HG03139 (cell line): ENCODE measurements at regions not wholly inside any gene's neighbourhood (a gene's known extent, or its start where the extent isn't known, plus 50 kb on each side); places are given as distances from the start of the nearest gene placed in this dataset.

Experiments used
- ATAC-seq: cut with Tn5 transposase; IDR thresholded peaks from one replicate; pipeline ENCODE4 v1.9.1; 2021; ENCODE audit not compliant: unreplicated experiment

DNA sequence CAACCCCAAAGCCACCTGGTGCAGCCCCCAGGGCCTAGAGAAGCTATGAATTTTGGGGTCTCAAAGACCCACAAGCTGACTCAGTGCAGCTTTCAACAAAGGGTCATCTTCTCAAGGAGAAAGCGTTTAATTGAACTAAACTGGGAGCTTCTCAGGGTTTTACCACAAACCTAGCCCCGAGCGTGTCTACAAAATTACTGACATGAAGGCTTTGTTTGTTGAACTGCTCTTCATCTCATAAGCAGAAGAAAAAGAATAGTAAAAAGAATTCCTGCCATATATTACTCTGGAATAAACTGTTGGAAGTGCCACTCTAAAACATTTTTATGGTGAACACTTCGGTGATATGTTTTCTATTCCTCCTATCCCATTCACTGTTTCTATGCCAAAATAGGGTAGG is 50.8 kb upstream of the INCENP start:
- ATAC-seq = no peak

DNA sequence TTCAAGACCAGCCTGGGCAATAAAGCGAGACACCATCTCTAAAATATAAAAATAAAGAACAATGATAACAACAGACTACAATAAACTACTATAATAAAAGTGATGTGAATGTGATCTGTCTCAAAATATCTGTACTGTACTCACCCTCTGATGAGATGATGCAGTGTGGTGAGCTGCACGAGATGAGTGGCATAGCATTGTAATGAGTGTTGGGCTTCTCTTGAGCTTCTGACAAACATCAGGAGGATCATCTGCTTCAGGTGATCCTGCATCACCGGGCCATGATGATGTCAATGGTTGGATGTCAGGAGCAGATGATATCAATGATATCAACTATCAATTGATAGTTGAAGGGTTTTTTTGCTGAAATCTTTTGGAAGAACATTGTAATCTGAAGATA is 52.4 kb upstream of the INCENP start:
- no peak for ATAC-seq

DNA sequence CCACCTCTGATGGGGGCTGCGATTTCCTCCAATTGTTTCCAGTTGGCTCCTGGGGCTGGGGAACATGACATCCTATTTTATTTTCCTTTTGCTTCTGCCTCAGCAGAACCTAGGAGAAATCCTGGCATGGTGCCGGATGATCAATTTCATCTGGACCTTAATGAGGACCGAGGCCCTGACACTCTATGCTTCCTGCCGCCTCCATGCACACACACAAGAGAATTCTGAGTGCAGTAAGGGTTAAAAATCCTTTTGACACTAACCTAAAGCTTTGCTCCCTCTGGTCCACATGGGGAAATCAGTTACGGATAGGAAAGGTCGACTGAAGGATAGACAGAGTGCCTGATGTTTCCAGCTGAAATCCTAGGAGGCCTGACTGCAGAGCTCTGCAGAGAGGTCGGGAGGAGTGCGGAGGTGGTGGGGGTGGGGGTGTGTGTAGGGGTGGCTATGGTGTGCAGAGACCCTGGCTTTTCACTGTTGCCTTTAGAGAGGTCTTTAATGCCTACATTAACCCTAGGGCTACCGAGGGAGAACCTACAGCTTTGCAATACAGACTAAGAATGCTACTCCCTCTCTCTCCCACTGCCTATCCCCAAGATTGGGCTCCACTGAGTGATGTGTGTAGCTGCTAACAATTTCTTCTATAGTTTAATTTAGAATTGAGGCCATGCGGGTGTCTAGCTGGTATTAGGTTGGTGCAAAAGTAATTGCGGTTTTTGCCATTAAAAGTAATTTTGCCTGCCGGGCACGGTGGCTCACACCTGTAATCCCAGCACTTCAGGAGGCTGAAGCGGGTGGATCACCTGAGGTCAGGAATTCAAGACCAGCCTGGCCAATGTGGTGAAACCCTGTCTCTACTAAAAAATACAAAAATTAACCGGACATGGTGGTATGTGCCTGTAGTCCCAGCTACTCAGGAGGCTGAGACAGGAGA is 53.6 kb upstream of the INCENP start:
- ATAC-seq = no peak

DNA sequence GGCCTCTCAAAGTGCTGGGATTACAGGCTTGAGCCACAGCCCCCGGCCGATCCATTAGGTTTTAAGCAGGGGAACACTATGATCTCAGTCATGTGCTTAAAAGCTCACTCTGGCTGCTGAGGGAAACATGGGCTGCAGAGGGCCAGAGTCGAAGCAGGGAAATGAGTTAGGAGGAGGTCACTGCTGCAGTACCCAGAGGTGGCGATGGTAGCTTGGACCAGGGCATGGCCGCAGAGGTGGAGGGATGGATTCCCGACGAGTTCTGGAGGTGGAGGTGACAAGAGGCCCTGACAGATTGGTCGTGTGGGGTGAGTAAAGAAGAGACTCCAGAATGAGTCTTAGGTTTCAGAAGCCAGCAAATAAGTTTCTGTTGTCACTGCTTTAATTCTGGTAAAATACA is 54.4 kb upstream of the INCENP start:
- no peak for ATAC-seq

DNA sequence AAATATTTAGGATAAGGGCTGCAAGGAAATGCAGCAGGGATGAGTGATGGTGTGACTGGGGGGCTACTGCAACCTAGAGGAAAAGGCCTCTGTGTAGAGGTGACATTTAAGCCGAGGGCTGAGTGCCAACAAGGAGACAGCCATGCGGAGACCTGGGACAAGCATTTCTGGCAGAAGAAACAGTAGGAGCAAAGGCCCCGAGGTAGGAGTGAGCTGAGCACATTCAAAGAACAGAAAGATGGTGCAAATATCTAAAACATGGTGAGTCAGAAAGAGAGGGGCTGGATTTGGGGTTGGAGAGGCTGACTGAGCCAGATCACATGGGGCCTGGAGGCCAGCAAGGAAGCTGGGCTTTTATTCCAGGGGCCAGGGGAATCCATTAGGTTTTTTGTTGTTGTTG is 55.1 kb upstream of the INCENP start:
- ATAC-seq = no peak

DNA sequence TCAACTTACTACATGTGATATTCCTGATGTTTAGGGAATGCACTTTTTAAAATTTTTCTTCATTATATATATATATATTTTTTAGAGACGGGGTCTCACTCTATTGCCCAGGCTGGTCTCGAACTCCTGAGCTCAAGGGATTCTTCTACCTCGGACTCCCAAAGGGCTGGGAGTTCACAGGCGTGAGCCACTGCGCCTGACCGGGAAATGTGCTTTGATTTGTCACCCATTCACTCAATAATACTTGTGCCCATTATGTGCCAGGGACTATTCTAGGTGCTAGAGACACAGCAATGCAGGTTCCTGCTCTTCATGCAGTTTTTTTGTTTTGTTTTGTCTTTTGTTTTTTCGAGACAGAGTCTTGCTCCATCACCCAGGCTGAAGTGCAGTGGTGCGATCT is 56.1 kb upstream of the INCENP start:
- no peak for ATAC-seq

DNA sequence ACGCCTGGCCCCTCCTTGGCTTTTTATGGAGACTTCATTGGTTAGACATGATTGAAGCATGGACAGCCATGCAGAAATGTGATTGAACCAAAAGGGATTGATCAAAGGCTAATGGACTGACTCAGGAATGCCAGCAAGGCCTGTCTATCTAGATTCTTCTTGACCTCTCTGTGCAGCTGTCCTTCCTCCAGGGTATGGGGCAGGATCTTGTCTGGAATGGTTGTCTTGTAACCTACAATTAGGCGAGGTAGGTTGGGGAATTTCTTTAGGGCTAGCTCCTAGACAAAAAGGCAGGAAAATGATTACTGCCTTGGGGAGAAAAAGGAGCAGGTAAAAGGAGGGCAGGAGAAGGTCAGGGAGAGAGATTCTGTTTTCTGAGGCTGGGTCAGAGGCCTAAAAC is 59.6 kb upstream of the INCENP start:
- ATAC-seq = no peak

DNA sequence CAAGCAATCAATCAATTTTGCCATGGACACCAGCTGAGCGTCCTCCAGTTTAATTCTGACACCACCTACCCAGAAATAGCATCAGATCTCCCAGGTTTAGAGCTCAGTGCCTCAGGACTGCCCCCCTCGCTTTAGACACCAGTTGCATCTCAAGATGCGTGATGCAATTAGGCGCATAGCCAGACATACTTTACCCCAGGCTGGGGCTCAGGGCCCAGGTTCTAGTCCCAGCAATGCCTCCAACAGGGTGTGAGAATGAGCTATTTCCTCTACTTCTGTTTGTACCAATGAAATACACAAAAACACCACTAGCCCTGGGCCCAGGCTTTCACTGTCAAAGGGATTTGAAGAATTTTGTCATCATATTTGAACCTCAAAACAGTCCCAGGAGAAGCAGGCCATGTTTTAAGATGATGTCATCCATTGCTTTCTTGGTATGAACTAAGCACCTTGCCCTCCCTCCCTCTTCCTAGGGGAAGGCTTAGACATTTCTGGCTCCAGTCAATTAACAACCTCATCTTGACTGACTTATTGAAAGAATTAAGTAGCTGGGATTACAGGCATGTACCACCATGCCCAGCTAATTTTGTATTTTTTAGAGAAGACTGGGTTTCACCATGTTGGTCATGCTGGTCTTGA is 61.5 kb upstream of the INCENP start:
- ATAC-seq = no peak

DNA sequence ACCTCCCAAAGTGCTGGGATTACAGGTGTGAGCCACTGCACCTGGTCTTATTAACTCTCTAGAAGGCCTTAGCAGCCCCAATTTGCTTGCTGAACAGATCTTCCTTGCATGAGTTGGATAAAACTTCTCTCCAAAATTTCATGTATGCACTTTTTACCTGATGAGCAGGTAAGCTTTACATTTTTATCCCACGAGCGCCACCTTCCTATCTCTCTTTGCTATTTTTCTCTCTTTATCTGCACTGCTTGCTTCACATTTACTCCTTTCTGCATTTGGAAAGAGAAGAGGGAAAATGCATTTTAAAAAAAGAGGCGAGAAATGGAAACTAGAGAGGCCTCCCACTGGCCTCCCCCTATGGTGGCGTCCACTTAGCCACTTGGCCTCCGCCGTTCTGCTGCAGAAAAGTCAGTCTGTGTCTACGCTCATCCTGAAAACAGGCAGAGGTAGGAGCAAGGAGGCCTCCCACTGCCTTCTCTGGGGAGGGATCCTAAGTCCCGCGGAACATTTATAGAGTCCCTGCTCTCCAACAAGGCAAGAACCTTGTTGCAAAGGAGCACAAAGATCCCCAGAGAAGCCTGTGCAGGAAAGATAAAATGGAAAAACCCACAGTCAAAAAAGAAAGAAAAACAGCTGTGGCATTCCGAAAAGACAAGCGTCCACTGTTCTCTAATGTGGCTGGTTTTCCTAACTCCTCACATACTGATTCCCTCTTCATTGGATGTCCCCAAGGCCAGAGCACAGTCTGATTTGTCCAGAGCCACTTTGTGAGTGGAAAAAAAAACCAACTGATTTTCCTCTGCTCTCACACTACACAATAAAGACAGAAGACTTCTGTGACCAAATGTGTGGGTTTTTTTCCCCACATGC is 62.2 kb upstream of the INCENP start:
- ATAC-seq = no peak

DNA sequence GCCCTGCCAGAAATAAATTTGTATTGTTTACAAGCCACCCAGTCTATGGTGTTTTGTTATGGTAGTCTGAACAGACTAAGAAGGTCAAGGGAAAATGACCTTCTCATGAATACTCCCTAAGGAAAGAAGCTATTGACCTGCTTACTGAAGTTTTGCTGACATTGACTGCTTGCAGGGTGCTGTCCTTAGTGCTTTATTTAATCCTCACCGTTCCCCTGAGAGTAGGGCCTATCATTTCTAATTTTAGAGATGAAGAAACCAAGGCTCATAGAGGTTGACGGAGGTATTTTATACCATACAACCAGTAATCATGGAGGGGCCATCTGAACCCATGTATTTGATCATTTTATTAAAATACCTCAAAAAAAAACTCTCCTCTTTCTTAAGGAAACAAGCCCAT is 66.7 kb upstream of the INCENP start:
- ATAC-seq = no peak

DNA sequence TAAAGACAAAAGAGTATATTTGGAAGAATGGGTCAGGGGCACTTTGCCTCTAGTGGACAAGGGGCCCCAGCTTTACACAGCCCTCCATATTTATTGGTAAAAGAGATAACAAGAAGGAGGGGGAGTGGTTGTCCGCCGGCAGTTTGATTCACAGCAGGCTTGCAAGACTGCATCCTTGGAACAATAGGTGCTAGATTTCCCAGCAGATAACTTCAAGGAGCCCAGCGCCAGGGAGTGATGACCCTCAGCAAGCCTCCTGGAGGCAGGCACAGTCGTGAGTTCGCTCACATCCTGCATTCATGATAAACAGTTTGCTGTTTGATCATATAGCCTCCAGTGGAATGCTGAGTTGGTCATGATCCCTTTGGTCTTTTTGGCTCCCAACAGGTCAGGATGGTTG is 67.8 kb upstream of the INCENP start:
- no peak for ATAC-seq

DNA sequence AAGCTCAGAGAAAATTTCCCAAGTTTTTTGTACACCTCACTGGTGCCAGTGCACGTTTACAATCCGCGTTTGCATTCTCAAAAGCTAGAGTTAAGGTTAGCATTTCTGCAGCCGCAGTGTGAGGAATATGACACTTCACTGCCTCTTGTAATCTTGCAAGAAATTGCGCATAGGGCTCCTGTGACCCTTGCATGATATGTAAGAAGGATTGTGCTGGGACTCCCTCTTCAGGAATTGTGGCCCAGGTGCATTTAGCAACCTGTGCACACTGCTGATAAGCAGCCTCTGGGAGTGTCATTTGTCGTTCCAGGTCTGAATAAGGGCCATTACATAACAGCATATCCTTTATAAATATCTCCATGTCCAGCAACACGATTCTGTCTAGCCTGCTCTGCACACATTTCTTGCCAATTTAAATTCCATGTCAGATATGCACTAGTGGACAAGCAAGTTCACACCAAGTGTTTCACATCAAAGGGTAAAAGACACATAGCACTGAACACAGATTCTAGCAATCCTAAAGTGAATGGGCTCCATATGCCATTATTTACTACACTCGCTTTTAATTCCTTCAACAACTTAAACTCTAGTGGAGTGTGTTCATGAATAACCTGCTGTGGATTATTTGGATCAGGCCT is 69.2 kb upstream of the INCENP start:
- ATAC-seq = no peak

DNA sequence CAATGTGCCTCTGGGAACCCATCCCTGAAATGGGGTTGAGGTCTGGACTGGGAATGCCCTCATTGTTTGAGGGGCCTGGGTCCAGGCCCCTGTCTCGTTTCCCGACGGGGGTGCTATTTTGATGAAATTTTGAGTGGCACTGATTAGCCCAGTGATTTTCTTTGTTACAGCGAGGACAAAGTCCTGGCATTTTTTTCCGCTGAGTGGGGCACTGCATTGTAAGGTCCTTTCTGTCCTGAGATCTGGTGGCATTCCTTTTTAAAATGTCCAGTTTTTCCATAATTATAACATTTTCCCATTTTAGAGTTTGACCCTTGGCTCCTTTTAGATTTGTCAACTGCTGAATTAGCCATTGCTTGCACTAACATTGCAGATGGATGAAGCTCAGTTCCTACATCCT is 69.7 kb upstream of the INCENP start:
- ATAC-seq = no peak

DNA sequence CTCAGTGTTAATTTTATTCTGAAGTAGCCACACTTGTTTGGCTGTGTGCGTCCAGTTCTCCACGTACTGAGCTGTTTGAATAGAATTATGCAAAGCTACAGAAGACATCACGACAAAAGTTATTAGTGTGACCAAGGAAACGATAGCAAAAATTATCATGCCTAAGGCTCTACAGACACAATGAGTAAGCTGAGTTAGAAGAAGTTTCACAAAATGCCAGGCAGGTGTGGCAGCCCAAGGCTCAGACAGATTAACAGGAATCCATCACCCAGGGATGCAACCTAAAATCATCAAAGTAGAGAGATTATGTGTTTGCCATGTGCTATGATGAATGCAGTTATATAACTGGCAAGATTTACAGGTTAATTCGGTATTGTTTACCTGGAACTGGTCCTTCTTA is 73.1 kb upstream of the INCENP start:
- no peak for ATAC-seq

DNA sequence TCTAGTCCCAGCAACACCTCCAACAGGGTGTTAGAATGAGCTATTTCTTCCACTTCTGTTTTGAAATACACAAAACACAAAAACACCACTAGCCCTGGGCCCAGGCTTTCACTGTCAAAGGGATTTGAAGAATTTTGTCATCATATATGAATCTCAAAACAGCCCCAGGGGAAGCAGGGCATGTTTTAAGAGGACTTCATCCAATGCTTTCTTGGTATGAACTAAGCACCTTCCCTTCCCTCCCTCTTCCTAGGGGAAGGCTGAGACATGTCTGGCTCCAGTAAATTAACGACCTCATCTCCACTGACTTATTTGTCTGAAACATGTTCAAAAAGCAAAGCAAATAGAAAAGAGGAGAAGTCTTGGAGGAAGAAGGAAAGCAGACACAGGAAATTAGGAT is 75.7 kb upstream of the INCENP start:
- no peak for ATAC-seq

DNA sequence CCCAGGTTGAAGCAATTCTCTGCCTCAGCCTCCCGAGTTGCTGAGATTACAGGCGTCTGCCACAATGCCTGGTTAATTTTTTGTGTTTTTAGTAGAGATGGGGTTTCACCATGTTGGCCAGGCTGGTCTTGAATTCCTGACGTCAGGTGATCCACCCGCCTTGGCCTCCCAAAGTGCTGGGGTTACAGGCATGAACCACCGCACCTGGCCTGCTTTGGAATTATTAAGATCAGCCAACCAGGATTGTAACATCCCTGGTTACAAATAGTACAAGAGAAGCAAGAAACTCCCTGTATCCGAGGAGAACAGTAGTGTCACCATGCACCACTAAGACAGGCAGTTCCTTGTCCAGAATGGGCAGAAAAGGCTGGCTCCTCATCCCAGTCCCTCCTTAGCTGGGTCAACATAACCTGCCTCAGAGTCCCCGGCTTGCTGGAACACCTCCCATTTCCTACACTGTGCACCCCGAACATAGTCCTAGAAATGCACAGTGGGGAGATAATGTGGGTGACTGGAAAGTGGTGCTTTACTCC is 77.2 kb upstream of the INCENP start:
- ATAC-seq = no peak

DNA sequence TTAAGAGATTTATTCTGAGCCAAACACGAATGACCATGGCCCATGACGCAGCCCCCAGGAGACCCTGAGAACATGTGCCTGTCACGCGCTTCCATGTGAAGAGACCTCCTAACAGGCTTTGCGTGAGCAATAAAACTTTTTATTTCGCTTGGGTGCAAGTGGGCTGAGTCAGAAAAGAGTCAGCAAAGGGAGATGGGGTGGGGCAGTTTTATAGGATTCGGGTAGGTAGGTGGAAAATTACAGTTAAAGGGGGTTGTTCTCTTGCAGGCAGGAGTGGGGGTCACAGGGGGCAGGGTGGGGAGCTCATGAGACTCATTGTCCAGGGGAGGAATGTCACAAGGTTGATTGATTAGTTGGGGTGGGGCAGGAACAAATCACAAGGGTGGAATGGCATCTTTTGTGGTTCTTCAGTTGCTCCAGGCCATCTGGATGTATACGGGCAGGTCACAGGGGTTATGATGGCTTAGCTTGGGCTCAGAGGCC is 77.2 kb upstream of the FTH1 start:
- no peak for ATAC-seq

DNA sequence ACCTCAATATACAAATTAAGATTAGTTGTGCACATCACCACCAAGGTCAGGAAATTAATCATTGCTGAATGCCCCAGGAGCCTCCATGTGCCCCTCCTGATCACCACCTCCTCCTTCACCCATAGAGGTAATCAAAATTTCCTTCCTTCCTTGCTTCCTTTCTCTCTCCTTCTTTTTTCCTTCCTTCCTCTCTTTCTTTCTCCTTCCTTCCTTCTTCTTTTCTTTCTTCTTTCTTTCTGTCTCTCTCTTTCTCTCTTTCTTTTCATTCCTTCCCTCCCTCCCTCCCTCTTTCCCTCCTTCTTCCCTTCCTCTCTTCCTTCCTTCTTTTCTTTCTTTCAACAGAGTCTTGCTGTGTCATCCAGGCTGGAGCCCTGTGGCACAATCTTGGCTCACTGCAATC is 67.9 kb upstream of the FTH1 start:
- no peak for ATAC-seq

DNA sequence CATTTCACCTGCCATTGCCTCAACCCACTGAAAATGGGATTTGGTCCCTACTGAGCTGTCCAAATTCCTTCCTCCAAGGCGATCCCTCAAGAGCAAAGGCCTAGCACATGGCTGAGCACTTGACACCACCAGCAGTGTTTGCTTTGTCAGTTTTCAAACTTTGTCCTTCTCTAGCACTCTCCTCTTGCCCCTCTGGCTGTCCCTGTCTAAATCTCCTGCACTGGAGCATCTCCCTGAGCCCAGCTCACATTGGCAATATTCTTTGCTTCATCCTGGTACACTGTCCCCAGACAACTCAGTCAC is 66.6 kb upstream of the FTH1 start:
- ATAC-seq = no peak

DNA sequence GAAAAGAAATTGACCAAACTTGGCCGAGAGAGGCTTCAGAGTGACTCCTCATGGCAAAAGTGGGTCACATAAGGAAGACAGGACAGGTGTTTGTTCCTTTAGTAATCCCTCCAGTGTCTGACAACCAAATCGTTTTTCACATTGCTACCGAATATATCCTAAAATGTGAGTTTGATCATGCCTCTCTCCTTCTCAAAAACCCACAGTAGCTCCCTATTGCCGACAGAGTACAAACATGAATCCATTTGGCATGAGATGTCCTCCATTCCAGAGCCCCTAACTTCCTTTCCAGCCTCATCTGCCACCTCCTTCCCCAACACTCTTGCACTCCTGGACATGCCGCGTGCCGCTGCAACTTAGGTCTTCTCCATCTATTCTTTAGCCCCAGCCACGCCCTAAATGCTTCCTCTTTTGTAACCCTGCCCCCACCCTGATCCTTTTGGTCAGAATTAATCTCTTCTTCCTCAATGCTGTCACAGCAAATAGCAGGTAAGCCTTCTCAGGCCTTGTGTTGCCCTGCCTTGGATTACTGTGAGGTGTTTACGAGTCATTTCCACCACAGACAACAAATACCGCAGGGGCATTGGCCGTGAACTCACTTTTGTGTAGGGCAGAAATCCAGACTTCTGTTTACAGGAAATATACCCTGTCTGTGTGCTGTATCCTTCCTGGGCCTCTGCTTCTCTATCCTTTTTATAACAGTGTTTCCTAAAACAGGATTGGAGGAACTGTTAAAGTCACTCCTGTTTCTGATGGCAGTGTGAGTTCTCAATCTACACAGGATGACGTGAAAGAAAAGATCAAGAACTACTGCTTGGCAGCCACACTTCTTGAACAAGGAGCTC is 66.0 kb upstream of the FTH1 start:
- ATAC-seq = no peak
